ENCODE measurements at regions not wholly inside any gene's neighbourhood (a gene's known extent, or its start where the extent isn't known, plus 50 kb on each side); places are given as distances from the start of the nearest gene placed in this dataset.

DNA sequence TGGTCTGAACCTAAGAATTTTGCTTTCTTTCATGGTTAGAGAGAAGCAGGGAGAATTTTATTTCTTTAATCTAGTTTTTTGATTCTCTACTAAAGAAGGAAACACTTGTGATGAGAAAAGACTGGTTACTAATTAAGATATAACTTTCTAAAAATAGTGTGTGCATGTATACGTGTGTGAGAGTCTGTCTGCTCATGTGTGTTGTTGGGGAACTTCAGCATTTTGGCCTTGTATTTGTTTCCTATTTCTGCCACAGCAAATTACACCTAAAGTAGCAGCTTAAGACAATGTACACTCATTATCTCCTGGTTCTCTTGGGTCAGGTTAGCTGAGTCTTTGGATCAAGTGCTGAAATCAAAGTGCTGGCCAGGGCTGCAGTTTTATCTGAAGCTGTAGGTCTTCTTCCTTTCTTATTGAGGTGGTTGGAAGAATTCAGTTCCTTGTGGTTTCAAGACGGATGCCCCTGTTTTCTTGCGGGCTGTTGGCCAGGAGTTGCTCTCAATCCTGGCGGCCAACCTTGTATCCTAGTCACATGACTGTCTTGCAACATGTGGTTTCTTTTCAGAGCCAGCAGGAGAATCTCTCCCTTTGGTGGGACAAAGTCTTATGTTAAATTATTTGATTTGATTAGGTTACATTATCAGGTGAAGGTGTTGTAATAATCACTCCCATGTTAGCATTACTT lies 188.4 kb upstream of the CLNK start:
- no peak overlapping the region for H3K4me3 Mint-ChIP-seq
- Histone ChIP-seq H3K27me3 (ENCODE audit: control insufficient read depth, insufficient read depth, low read length, poor library complexity, severe bottlenecking) (no peaks in the 10 kb centered on the region), H3K4me3 (ENCODE audit: low read length) (no peak overlapping the region), H3K27ac (ENCODE audit: low read depth, low read length) (no peak overlapping the region), H3K36me3 (ENCODE audit: control insufficient read depth, insufficient read depth, low read length) (no peaks in the 10 kb centered on the region), H3K9ac (ENCODE audit: extremely low read depth, low read length, poor library complexity, severe bottlenecking) (no peak overlapping the region), H3K9me3 (ENCODE audit: control insufficient read depth, low read length) (peaks cover 8% of the 10 kb centered on the region), H3K4me1 (ENCODE audit: control insufficient read depth, insufficient read depth, low read length) (no peaks in the 10 kb centered on the region)
- peaks cover 11% of the 10 kb centered on the region for H3K9me3 Mint-ChIP-seq
- H3K36me3 Mint-ChIP-seq (ENCODE audit: low read depth), result peaks cover 7% of the 10 kb centered on the region
- 98 to 100% methylated on average over 1 to 4 of the region's 4 CpGs for WGBS, 2 experiments (ENCODE audit: insufficient coverage in 1 of 2, insufficient read length in 1 of 2)
- no peak for DNase-seq
- H3K4me1 Mint-ChIP-seq, result peaks cover 5% of the 10 kb centered on the region
- no peaks in the 10 kb centered on the region for H3K27me3 Mint-ChIP-seq (ENCODE audit: insufficient read depth)
- H3K27ac Mint-ChIP-seq, result no peak overlapping the region
- TF ChIP-seq, protein P1, sequence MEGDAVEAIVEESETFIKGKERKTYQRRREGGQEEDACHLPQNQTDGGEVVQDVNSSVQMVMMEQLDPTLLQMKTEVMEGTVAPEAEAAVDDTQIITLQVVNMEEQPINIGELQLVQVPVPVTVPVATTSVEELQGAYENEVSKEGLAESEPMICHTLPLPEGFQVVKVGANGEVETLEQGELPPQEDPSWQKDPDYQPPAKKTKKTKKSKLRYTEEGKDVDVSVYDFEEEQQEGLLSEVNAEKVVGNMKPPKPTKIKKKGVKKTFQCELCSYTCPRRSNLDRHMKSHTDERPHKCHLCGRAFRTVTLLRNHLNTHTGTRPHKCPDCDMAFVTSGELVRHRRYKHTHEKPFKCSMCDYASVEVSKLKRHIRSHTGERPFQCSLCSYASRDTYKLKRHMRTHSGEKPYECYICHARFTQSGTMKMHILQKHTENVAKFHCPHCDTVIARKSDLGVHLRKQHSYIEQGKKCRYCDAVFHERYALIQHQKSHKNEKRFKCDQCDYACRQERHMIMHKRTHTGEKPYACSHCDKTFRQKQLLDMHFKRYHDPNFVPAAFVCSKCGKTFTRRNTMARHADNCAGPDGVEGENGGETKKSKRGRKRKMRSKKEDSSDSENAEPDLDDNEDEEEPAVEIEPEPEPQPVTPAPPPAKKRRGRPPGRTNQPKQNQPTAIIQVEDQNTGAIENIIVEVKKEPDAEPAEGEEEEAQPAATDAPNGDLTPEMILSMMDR (conservative IDR thresholded peaks at IDR 0.05), result no peak

DNA sequence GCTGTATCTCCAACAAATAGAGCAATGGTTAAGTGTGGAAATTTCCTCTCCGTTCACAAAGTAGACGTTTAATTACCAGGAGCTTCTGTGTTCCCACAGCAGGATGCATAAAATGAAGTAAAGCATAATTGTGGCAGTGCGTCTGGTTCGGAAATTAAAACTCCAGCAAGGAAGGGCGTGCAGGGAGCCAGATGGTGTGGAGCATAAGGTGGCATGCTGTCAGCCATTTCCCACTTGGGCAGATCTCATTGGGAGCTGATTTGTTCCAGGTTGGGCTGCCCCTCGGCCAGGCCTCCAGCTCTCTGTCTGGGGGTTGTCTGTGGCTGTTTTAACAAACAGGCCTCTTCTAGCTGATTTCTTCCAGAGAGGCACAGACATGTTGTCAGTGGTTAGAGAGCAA lies 182.1 kb upstream of the CLNK start:
- H3K36me3 Mint-ChIP-seq (ENCODE audit: low read depth), result peaks cover 2% of the 10 kb centered on the region
- 90 to 97% methylated on average over 4 to 6 of the region's 6 CpGs for WGBS, 2 experiments (ENCODE audit: insufficient coverage in 1 of 2, insufficient read length in 1 of 2)
- no peaks in the 10 kb centered on the region for H3K4me1 ChIP-seq (ENCODE audit: control insufficient read depth, insufficient read depth, low read length)
- H3K27me3 Mint-ChIP-seq (ENCODE audit: insufficient read depth), result no peaks in the 10 kb centered on the region
- peaks cover 16% of the 10 kb centered on the region for H3K4me1 Mint-ChIP-seq
- no peak overlapping the region for H3K4me3 Mint-ChIP-seq
- no peak overlapping the region for H3K9ac ChIP-seq (ENCODE audit: extremely low read depth, low read length, poor library complexity, severe bottlenecking)
- TF ChIP-seq, protein P1 (conservative IDR thresholded peaks at IDR 0.05), result no peak
- no peaks in the 10 kb centered on the region for H3K27me3 ChIP-seq (ENCODE audit: control insufficient read depth, insufficient read depth, low read length, poor library complexity, severe bottlenecking)
- H3K27ac ChIP-seq (ENCODE audit: low read depth, low read length), result peak overlapping the region; percentile 72
- no peak for DNase-seq
- H3K9me3 Mint-ChIP-seq, result peaks cover 14% of the 10 kb centered on the region
- no peak overlapping the region for H3K4me3 ChIP-seq (ENCODE audit: low read length)
- peaks cover 4% of the 10 kb centered on the region for H3K9me3 ChIP-seq (ENCODE audit: control insufficient read depth, low read length)
- H3K27ac Mint-ChIP-seq, result no peak overlapping the region
- no peaks in the 10 kb centered on the region for H3K36me3 ChIP-seq (ENCODE audit: control insufficient read depth, insufficient read depth, low read length)

DNA sequence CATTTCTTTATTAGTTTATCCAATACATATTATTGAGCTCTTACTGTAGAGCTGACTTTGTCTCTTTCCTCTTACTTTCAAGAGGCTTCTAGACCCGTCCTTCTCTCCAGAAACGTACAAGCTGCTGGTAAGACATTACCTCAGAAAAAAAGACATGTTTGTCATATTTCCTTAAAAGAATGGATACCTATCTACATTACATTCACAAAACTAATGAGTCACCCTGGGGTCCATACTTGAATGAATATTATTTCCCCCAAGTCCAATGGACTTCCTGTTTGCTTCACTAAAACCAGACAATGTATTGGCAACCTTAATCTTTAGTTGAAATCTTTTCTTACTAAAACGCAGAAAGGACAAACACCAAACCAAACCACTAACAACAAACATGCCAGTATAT lies 176.5 kb upstream of the CLNK start:
- peaks cover 16% of the 10 kb centered on the region for H3K9me3 Mint-ChIP-seq

More for the DNA sequence above, 176.5 kb upstream of the CLNK start:
- Mint-ChIP-seq H3K36me3 (ENCODE audit: low read depth) (peaks cover 2% of the 10 kb centered on the region), H3K27me3 (ENCODE audit: insufficient read depth) (no peaks in the 10 kb centered on the region), H3K4me3 (no peak overlapping the region), H3K4me1 (peaks cover 9% of the 10 kb centered on the region), H3K27ac (no peak overlapping the region)
- Histone ChIP-seq H3K9me3 (ENCODE audit: control insufficient read depth, low read length) (peaks cover 16% of the 10 kb centered on the region), H3K27ac (ENCODE audit: low read depth, low read length) (no peak overlapping the region), H3K9ac (ENCODE audit: extremely low read depth, low read length, poor library complexity, severe bottlenecking) (no peak overlapping the region), H3K4me1 (ENCODE audit: control insufficient read depth, insufficient read depth, low read length) (no peaks in the 10 kb centered on the region), H3K36me3 (ENCODE audit: control insufficient read depth, insufficient read depth, low read length) (no peaks in the 10 kb centered on the region), H3K27me3 (ENCODE audit: control insufficient read depth, insufficient read depth, low read length, poor library complexity, severe bottlenecking) (no peaks in the 10 kb centered on the region), H3K4me3 (ENCODE audit: low read length) (no peak overlapping the region)
- 89 to 100% methylated on average over 2 of the region's 3 CpGs for WGBS, 2 experiments (ENCODE audit: insufficient coverage in 1 of 2, insufficient read length in 1 of 2)
- TF ChIP-seq, protein P1 (conservative IDR thresholded peaks at IDR 0.05), result no peak
- no peak for DNase-seq
